GDM1 (cell line): ENCODE measurements at regions not wholly inside any gene's neighbourhood (a gene's known extent, or its start where the extent isn't known, plus 50 kb on each side); places are given as distances from the start of the nearest gene placed in this dataset.

Source experiments
- DNase-seq: peaks from one replicate; lab custom pipeline; 2025; lab: John Stamatoyannopoulos, UW

GRCh38 chr11:112715056-112715455 is 246.2 kb upstream of the NCAM1 start:
- no peak for DNase-seq

- DNase-seq = no peak
Observed at GRCh38 chr11:112718483-112718882, 242.7 kb upstream of the NCAM1 start.

GRCh38 chr11:112719736-112720525 is 241.3 kb upstream of the NCAM1 start:
- no peak for DNase-seq

GRCh38 chr11:112722148-112722547 is 239.1 kb upstream of the NCAM1 start:
- no peak for DNase-seq

GRCh38 chr11:112722876-112723275 is 238.3 kb upstream of the NCAM1 start:
- DNase-seq = no peak

- no peak for DNase-seq
Observed at GRCh38 chr11:112723676-112724495, 237.3 kb upstream of the NCAM1 start.

GRCh38 chr11:112724496-112724790 is 236.8 kb upstream of the NCAM1 start:
- DNase-seq = no peak

- no peak for DNase-seq
Observed at GRCh38 chr11:112725636-112726035, 235.6 kb upstream of the NCAM1 start.

- DNase-seq = no peak
Observed at GRCh38 chr11:112727341-112727841, 233.8 kb upstream of the NCAM1 start.

GRCh38 chr11:112728288-112728687 is 232.9 kb upstream of the NCAM1 start:
- no peak for DNase-seq

GRCh38 chr11:112728716-112729115 is 232.5 kb upstream of the NCAM1 start:
- DNase-seq = no peak

GRCh38 chr11:112730591-112730990 is 230.6 kb upstream of the NCAM1 start:
- no peak for DNase-seq

- no peak for DNase-seq
Observed at GRCh38 chr11:112731538-112731937, 229.7 kb upstream of the NCAM1 start.

GRCh38 chr11:112732031-112732430 is 229.2 kb upstream of the NCAM1 start:
- DNase-seq = no peak

- DNase-seq = no peak
Observed at GRCh38 chr11:112734207-112734606, 227.0 kb upstream of the NCAM1 start.

GRCh38 chr11:112735470-112735869 is 225.8 kb upstream of the NCAM1 start:
- no peak for DNase-seq

- DNase-seq = no peak
Observed at GRCh38 chr11:112744041-112744440, 217.2 kb upstream of the NCAM1 start.

GRCh38 chr11:112745973-112746372 is 215.2 kb upstream of the NCAM1 start:
- DNase-seq = no peak

GRCh38 chr11:112748252-112748651 is 213.0 kb upstream of the NCAM1 start:
- DNase-seq = no peak

- DNase-seq = no peak
Observed at GRCh38 chr11:112748713-112749543, 212.3 kb upstream of the NCAM1 start.

GRCh38 chr11:112751329-112751728 is 209.9 kb upstream of the NCAM1 start:
- no peak for DNase-seq

GRCh38 chr11:112751772-112752171 is 209.4 kb upstream of the NCAM1 start:
- DNase-seq = no peak
